Erythroblast (primary cell): ENCODE measurements at regions not wholly inside any gene's neighbourhood (a gene's known extent, or its start where the extent isn't known, plus 50 kb on each side); places are given as distances from the start of the nearest gene placed in this dataset.

ENCODE experiments used
- GATA1 ChIP-seq: IDR thresholded peaks from 2 replicates; pipeline ENCODE4 v1.6.1; 2011; ENCODE audit warnings: low read depth, mild to moderate bottlenecking, control low read depth, low read length, moderate library complexity
- POLR2A ChIP-seq: IDR thresholded peaks from 2 replicates; pipeline ENCODE4 v1.6.1; 2011; ENCODE audit warnings: mild to moderate bottlenecking, low read length

- TF ChIP-seq POLR2A (no peak), GATA1 (no peak)
Observed at GRCh38 chr17:77291591-77292386, 151.0 kb downstream of the SEC14L1 start.
